Hepatocyte (in vitro differentiated cells): ENCODE measurements at regions not wholly inside any gene's neighbourhood (a gene's known extent, or its start where the extent isn't known, plus 50 kb on each side); places are given as distances from the start of the nearest gene placed in this dataset.
"Not testable (repeated sequence)": the region's sequence is repeated elsewhere in the genome, so short reads cannot be mapped to it uniquely, and the experiment has no call there.

ENCODE experiments used
- CTCF ChIP-seq: fragments of 200-600 bp; sonication (generic); IDR thresholded peaks from 2 replicates; pipeline ENCODE4 v1.5.1; 2016; ENCODE audit warnings: antibody characterized with exemption, mild to moderate bottlenecking; ENCODE audit not compliant: poor library complexity
- EZH2 ChIP-seq: fragments of 200-600 bp; sonication (generic); IDR thresholded peaks from 2 replicates; pipeline ENCODE4 v1.6.1; 2016; ENCODE audit warnings: antibody characterized with exemption, mild to moderate bottlenecking, borderline replicate concordance

- TF ChIP-seq CTCF, EZH2: not testable (repeated sequence)
Measured at GRCh38 chr4:190121076-190121671, 52.4 kb upstream of the DUX4 start.
